Mesenchymal stem cell (in vitro differentiated cells and primary cell): ENCODE measurements at regions not wholly inside any gene's neighbourhood (a gene's known extent, or its start where the extent isn't known, plus 50 kb on each side); places are given as distances from the start of the nearest gene placed in this dataset.

Experiments
- DNase-seq: peaks from one replicate; pipeline ENCODE4 v3.0.0-alpha.2; 2013
- H2AFZ ChIP-seq: one replicate; pipeline ENCODE4 v1.6.1; 2013; ENCODE audit warnings: low read depth, mild to moderate bottlenecking, control low read depth, inconsistent platforms, low read length, moderate library complexity
- H2AK5ac ChIP-seq: 2 replicates; pipeline ENCODE4 v1.6.1; 2013; ENCODE audit warnings: low read length, moderate library complexity, mild to moderate bottlenecking, inconsistent platforms; ENCODE audit not compliant: severe bottlenecking
- H2BK120ac ChIP-seq: one replicate; pipeline ENCODE4 v1.6.1; 2013; ENCODE audit warnings: low read depth, mild to moderate bottlenecking, inconsistent platforms, low read length, moderate library complexity
- H2BK12ac ChIP-seq, 2 experiments: one replicate each; pipeline ENCODE4 v1.6.1; 2013; ENCODE audit warnings: inconsistent platforms in 2 of 2, low read length in 2 of 2, mild to moderate bottlenecking in 2 of 2, moderate library complexity in 2 of 2, control low read depth in 1 of 2
- H2BK15ac ChIP-seq: one replicate; pipeline ENCODE4 v1.6.1; 2013; ENCODE audit warnings: mild to moderate bottlenecking, low read depth, inconsistent platforms; ENCODE audit not compliant: poor library complexity, severe bottlenecking
- H2BK5ac ChIP-seq: 2 replicates; pipeline ENCODE4 v1.6.1; 2013; ENCODE audit warnings: low read depth, mild to moderate bottlenecking, low read length, control low read depth, inconsistent platforms; ENCODE audit not compliant: poor library complexity, severe bottlenecking
- H3K14ac ChIP-seq, 2 experiments: one replicate each; pipeline ENCODE4 v1.6.1; 2013; ENCODE audit warnings: inconsistent platforms in 2 of 2, low read length in 2 of 2, control low read depth in 1 of 2, mild to moderate bottlenecking in 1 of 2, moderate library complexity in 1 of 2
- H3K18ac ChIP-seq, 2 experiments: one replicate each; pipeline ENCODE4 v1.6.1; 2013; ENCODE audit warnings: inconsistent platforms in 2 of 2, low read length in 2 of 2, control low read depth in 1 of 2, low read depth in 1 of 2, mild to moderate bottlenecking in 1 of 2
- H3K23ac ChIP-seq, 2 experiments: one replicate each; pipeline ENCODE4 v1.6.1; 2013; ENCODE audit warnings: inconsistent platforms in 2 of 2, low read length in 2 of 2, mild to moderate bottlenecking in 2 of 2, moderate library complexity in 2 of 2, control low read depth in 1 of 2
- H3K27ac ChIP-seq: 2 replicates; pipeline ENCODE4 v1.5.1; 2013; ENCODE audit warnings: mild to moderate bottlenecking, moderate library complexity, low read length, control low read depth, inconsistent platforms; ENCODE audit not compliant: poor library complexity, severe bottlenecking
- H3K27me3 ChIP-seq, 2 experiments: 2 replicates each; pipeline versions ENCODE4 v1.6.1 to v1.7.0; 2013; ENCODE audit warnings: low read length in 2 of 2, mild to moderate bottlenecking in 2 of 2, moderate library complexity in 2 of 2, control low read depth in 1 of 2, inconsistent platforms in 1 of 2; ENCODE audit not compliant: control insufficient read depth in 1 of 2, insufficient read depth in 1 of 2
- H3K36me3 ChIP-seq, 2 experiments: 2 replicates each; pipeline versions ENCODE4 v1.6.1 to v1.7.0; 2013; ENCODE audit warnings: low read length in 2 of 2, control low read depth in 1 of 2, inconsistent platforms in 1 of 2, low read depth in 1 of 2, mild to moderate bottlenecking in 1 of 2; ENCODE audit not compliant: insufficient read depth in 2 of 2, control insufficient read depth in 1 of 2
- H3K4ac ChIP-seq, 2 experiments: one replicate each; pipeline ENCODE4 v1.6.1; 2013; ENCODE audit warnings: inconsistent platforms in 2 of 2, low read length in 2 of 2, mild to moderate bottlenecking in 2 of 2, moderate library complexity in 2 of 2, control low read depth in 1 of 2, low read depth in 1 of 2
- H3K4me1 ChIP-seq: 2 replicates; pipeline ENCODE4 v1.6.1; 2013; ENCODE audit warnings: low read depth, low read length, control low read depth; ENCODE audit not compliant: control insufficient read depth, insufficient read depth
- H3K4me2 ChIP-seq: 2 replicates; pipeline ENCODE4 v1.6.1; 2013; ENCODE audit warnings: low read length, mild to moderate bottlenecking, inconsistent platforms; ENCODE audit not compliant: poor library complexity, severe bottlenecking
- H3K4me3 ChIP-seq, 2 experiments: 2 replicates each; pipeline versions ENCODE4 v1.5.1 to v1.7.0; 2013; ENCODE audit warnings: low read length in 2 of 2, mild to moderate bottlenecking in 2 of 2, control low read depth in 1 of 2, low read depth in 1 of 2; ENCODE audit not compliant: insufficient read depth in 1 of 2
- H3K79me1 ChIP-seq: replicated peaks from 2 replicates; pipeline ENCODE4 v1.6.1; 2013; ENCODE audit warnings: mild to moderate bottlenecking, control low read depth, low read length, inconsistent platforms; ENCODE audit not compliant: poor library complexity, severe bottlenecking
- H3K9ac ChIP-seq: 2 replicates; pipeline ENCODE4 v1.7.0; 2013; ENCODE audit warnings: mild to moderate bottlenecking, low read length, moderate library complexity
- H3K9me3 ChIP-seq: 2 replicates; pipeline ENCODE4 v1.7.0; 2013; ENCODE audit warnings: mild to moderate bottlenecking, low read length; ENCODE audit not compliant: control insufficient read depth
- H4K8ac ChIP-seq: one replicate; pipeline ENCODE4 v1.6.1; 2013; ENCODE audit warnings: inconsistent platforms, mild to moderate bottlenecking, low read length, moderate library complexity
- H4K91ac ChIP-seq: one replicate; pipeline ENCODE4 v1.6.1; 2013; ENCODE audit warnings: mild to moderate bottlenecking, low read length, inconsistent platforms
- WGBS: methylation state at CpG from one replicate; pipeline ENCODE4 v1.1.7; 2013; ENCODE audit warnings: mixed read lengths; 5-methylcytosine and 5-hydroxymethylcytosine counted together

DNA sequence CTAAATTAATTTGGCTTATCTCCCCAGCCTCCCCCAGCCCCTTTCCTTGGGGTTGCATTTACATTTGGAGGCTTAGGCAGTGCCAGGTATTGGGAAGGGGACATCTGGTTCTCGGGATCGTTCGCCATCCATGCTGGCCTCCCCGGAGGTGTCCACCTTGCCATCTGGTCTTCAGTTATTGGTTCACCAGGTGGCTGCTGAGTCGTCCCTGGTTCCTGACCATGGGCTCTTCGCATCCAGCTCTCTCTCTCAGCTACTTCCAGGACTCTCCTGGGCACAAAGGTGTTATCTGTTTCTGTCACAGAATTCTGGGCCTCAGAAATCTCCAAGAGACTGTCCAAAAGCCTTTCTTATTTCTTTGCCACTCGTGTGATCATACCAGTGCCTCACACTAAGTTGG is 75.4 kb upstream of the SCOC start:
- no peak for DNase-seq
- Histone ChIP-seq H3K4ac (no peak overlapping the region), H2BK5ac (no peak overlapping the region), H3K27me3 (no peaks in the 10 kb centered on the region), H4K91ac (no peak overlapping the region), H3K36me3 (no peaks in the 10 kb centered on the region), H2AFZ (no peak overlapping the region), H3K9ac (no peak overlapping the region), H3K79me1 (no peaks in the 10 kb centered on the region), H3K4me2 (no peak overlapping the region), H3K18ac (no peak overlapping the region), H3K14ac (no peak overlapping the region), H2BK120ac (peak overlapping the region; percentile 23), H3K4me1 (peaks cover 12% of the 10 kb centered on the region), H2AK5ac (peak overlapping the region; percentile 26), H2BK12ac (no peak overlapping the region), H3K4me3 (no peak overlapping the region), H3K23ac (no peak overlapping the region), H4K8ac (no peak overlapping the region), H3K27ac (no peak overlapping the region), H2BK15ac (peak overlapping the region; percentile 54), H3K9me3 (no peaks in the 10 kb centered on the region)
- 94% methylated on average over 7 of the region's 7 CpGs for WGBS

DNA sequence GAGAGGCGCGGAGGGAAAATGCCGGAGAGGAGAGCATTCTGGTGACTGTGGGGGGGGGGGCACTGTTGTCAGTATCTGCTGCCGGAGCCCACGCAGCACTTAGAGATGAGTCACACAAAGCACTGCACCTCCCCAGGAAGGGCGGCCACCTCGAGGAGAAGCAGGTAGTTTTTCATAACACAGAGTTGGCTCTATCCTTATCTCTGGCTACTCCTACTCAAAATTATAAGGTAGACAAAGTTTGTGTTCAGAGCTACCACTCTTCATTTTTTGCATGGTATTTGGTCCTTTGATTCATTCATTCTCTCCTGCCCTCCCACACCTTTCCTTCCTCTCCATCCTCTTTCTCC is 76.2 kb upstream of the SCOC start:
- H3K4me1 ChIP-seq = peaks cover 12% of the 10 kb centered on the region
- H3K4me3 ChIP-seq = peak overlapping the region in 1 of 2 experiments; percentile 61
- H2AFZ ChIP-seq = no peak overlapping the region
- H2AK5ac ChIP-seq = no peak overlapping the region
- H3K9ac ChIP-seq = peak overlapping the region; percentile 86
- H3K18ac ChIP-seq = no peak overlapping the region
- no peaks in the 10 kb centered on the region for H3K36me3 ChIP-seq
- 33% methylated on average over 7 of the region's 7 CpGs for whole genome bisulfite sequencing
- no peak overlapping the region for H4K91ac ChIP-seq
- H3K9me3 ChIP-seq = no peaks in the 10 kb centered on the region
- peak overlapping the region; percentile 3 for H3K4me2 ChIP-seq
- H3K14ac ChIP-seq = no peak overlapping the region
- H2BK12ac ChIP-seq = no peak overlapping the region
- no peaks in the 10 kb centered on the region for H3K79me1 ChIP-seq
- no peak overlapping the region for H2BK120ac ChIP-seq
- no peak overlapping the region for H4K8ac ChIP-seq
- H3K23ac ChIP-seq = no peak overlapping the region
- peak; percentile 28 for DNase-seq
- H2BK15ac ChIP-seq = no peak overlapping the region
- no peak overlapping the region for H3K4ac ChIP-seq
- no peak overlapping the region for H3K27ac ChIP-seq
- no peak overlapping the region for H2BK5ac ChIP-seq
- no peaks in the 10 kb centered on the region for H3K27me3 ChIP-seq

DNA sequence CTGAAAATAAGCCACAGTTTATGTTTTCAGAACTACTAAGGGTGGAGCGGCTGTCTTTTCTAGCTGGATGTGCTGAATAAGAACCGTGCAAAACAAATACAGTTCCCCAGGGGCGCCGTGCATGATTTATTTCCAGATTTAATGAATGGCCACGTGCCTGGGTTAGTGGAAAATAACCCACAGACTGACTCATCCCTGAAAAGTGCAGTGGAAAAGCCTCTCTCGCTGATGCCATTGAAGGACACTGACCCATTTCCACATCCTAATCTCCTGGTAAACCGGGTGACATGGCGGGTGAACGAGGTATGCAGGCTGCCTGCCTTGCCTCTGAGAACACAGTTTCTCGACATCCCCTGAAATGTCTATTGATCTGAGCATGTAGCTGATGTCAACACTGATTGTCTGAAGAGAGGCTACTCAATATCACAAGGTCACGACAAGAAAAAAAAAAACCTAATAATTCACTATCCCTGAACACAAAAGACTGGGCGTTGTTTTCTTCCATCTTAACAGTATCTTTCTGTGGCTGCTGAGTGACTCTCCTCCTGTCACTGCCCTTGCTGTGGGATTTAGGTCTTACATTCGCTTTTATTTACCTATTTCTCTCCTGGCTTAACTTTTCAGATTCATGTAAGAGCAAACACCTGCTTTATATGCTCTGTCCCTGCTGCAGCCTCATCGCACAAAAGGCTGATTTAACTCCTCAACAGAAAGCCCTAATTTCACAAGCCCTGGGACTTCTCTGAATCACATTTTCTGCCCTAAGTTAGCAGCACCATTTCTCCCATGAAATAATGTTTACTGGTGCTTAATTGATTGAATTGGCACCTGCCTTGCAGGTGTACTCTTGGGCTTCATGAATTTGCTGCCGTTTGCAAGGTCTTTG is 76.9 kb upstream of the SCOC start:
- H3K23ac ChIP-seq = no peak overlapping the region
- no peak overlapping the region for H2BK5ac ChIP-seq
- no peak overlapping the region for H2AK5ac ChIP-seq
- peak overlapping the region in 1 of 2 experiments; percentile 33 for H3K18ac ChIP-seq
- peak overlapping the region; percentile 2 for H3K27ac ChIP-seq
- H3K4me2 ChIP-seq = peak overlapping the region; percentile 3
- H2BK120ac ChIP-seq = no peak overlapping the region
- WGBS = 16% methylated on average over 15 of the region's 15 CpGs
- DNase-seq = peak; percentile 91
- no peak overlapping the region for H4K8ac ChIP-seq
- no peak overlapping the region for H3K4ac ChIP-seq
- no peak overlapping the region for H2BK12ac ChIP-seq
- H2BK15ac ChIP-seq = no peak overlapping the region
- H3K79me1 ChIP-seq = no peaks in the 10 kb centered on the region
- H3K4me1 ChIP-seq = peaks cover 12% of the 10 kb centered on the region
- H2AFZ ChIP-seq = no peak overlapping the region
- no peaks in the 10 kb centered on the region for H3K9me3 ChIP-seq
- H4K91ac ChIP-seq = no peak overlapping the region
- H3K36me3 ChIP-seq = no peaks in the 10 kb centered on the region
- peak overlapping the region in 1 of 2 experiments; percentile 61 for H3K4me3 ChIP-seq
- peak overlapping the region; percentile 86 for H3K9ac ChIP-seq
- H3K27me3 ChIP-seq = no peaks in the 10 kb centered on the region
- H3K14ac ChIP-seq = no peak overlapping the region

DNA sequence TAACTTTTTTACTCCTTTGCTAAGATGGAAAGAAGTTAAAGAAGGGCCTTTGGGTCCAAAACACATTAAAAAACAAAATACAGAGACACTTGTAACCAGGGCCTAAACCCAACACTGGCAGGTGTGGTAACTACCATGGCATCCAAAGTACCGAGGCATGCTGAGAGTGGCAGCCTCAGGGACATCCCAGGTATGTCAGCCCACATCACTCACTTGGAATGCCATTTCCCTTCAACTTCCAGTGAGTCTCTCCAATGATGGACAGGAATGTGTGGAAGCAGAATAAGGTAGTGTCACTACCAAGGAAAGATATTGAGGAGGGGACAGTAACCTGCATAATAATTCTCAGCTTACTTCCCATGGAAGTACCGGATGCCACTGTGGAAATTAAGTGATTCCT is 79.5 kb upstream of the SCOC start:
- no peaks in the 10 kb centered on the region for H3K79me1 ChIP-seq
- H2BK15ac ChIP-seq = no peak overlapping the region
- WGBS = 90% methylated on average over 1 of the region's 2 CpGs
- H2AK5ac ChIP-seq = no peak overlapping the region
- no peak overlapping the region for H3K4me3 ChIP-seq
- no peak overlapping the region for H2BK12ac ChIP-seq
- no peak overlapping the region for H3K14ac ChIP-seq
- H3K4me1 ChIP-seq = peaks cover 6% of the 10 kb centered on the region
- H2AFZ ChIP-seq = no peak overlapping the region
- H4K91ac ChIP-seq = no peak overlapping the region
- no peak overlapping the region for H2BK5ac ChIP-seq
- H3K36me3 ChIP-seq = no peaks in the 10 kb centered on the region
- no peak for DNase-seq
- H3K9me3 ChIP-seq = no peaks in the 10 kb centered on the region
- H4K8ac ChIP-seq = no peak overlapping the region
- no peak overlapping the region for H3K27ac ChIP-seq
- no peak overlapping the region for H3K4me2 ChIP-seq
- H3K27me3 ChIP-seq = no peaks in the 10 kb centered on the region
- no peak overlapping the region for H2BK120ac ChIP-seq
- no peak overlapping the region for H3K4ac ChIP-seq
- H3K9ac ChIP-seq = no peak overlapping the region
- no peak overlapping the region for H3K23ac ChIP-seq
- H3K18ac ChIP-seq = no peak overlapping the region
